ENCODE measurements at regions not wholly inside any gene's neighbourhood (a gene's known extent, or its start where the extent isn't known, plus 50 kb on each side); places are given as distances from the start of the nearest gene placed in this dataset.
"Not testable (repeated sequence)": the region's sequence is repeated elsewhere in the genome, so short reads cannot be mapped to it uniquely, and the experiment has no call there.

DNA sequence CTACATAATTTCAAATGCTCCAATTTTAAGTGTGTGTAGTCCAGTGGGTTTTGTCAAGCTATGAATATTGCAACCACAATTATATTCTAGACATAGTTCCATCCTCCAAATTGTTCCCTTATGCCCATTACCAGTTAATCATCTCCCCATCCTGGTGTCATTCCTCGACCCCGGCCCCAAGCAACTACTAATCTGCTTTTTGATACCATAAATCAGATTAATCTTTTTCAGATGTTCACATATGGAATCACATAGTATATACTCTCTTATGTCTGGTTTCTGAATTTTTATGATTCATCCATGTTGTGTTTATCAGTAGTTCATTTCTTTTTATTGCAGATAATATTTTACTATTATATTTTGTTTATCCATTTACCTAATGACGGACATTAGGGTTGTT is 148.4 kb upstream of the RORB start:
- no peak for DNase-seq (ENCODE audit: low spot score)

DNA sequence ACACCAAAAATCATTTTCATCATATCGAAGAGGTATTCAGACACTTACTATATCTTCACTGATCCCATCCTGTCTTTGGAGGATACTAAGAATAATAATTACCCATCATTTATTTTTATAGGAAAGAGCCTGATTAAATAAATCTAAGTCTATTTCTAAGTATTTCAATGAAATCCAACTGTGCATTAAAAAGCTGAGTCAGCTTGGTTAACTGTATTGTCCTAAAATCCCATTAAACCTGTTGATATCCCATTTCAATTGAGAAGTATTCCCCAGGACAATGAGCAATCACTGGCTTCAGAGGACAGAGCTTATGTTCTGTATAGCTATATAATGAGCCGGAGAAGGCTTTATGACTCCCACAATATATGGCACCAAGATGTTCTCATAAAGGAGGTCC is 142.0 kb upstream of the RORB start:
- no peak for DNase-seq (ENCODE audit: low spot score)

DNA sequence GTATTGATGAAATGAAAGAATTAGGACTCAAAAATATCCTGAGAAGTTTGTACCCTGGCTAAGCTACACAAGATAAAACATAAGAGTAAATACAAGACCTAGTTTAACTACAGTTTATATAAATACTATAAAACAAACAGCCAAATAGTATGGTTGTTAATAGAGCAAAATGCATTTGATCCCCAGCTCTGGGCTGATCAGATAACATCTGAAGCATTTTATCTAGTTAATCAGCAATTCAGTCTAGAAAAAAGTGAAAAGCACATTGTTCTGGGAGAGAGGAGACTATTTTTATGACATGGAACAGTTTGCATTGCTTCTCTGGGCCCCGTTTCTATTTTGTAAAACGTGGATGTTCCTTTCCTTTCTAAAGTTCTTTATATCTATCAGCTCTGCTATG is 139.6 kb upstream of the RORB start:
- no peak for DNase-seq (ENCODE audit: low spot score)

DNA sequence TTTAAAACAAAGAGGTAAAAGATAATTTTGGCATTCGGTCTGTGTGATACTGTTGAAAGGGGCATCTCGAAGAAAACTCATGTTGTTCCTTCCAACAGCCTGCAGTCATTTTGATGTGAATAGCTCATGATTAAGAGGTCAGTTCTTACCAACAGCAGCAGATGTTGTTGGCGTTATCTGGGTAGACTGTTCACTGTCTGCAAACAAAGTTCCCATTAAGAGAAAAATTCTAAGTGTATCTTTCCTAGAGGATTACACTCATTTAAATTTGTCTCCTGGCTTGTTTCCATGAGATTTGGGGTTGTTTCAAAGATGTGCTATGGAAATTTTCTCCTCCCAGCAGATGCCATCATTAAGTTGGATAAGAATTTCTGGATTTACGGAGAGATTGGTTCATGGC is 138.2 kb upstream of the RORB start:
- DNase-seq (ENCODE audit: low spot score): no peak

- DNase-seq (ENCODE audit: low spot score): no peak
These were observed 135.6 kb upstream of the RORB start for GRCh38 chr9:74361508-74361907.

DNA sequence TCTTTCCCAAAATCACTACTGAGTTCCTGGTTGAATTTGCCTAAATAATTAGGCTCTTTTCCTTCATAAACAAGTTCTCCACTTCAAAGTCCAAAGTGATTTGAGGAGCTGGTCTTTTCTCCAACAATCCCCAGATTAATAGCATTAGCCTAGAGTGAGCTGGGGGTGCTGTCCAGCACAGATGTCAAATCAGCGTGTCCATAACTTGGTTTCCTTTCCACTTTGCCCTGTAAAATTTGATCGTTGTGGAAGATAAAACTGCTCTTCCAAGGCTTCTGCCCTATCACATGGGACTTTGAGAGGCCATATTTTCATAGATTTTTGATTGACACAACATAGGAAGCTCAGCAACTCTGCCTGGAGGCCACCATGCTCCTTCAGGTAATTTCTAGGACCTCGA is 134.7 kb upstream of the RORB start:
- DNase-seq (ENCODE audit: low spot score): no peak

GRCh38 chr9:74366111-74366510 is 131.0 kb upstream of the RORB start:
- no peak for DNase-seq (ENCODE audit: low spot score)

DNA sequence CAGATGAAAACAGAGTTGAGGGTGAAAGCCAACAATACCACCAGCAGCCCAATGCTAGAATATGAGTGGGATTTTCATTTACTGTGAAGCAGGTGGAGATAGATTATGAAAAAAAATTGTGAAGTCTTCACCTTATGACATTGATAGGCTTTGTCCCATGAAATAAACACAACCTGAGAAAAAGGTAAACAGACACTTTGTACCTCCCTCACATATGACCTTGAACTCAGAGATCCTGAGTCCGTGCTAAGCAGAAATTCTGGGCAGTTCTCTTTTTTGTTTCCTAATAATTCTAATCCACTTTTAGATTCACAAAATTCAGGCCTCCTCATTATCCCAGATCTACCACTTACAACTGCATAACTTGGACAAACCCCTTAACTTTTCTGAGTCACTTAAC is 127.3 kb upstream of the RORB start:
- no peak for DNase-seq (ENCODE audit: low spot score)

DNA sequence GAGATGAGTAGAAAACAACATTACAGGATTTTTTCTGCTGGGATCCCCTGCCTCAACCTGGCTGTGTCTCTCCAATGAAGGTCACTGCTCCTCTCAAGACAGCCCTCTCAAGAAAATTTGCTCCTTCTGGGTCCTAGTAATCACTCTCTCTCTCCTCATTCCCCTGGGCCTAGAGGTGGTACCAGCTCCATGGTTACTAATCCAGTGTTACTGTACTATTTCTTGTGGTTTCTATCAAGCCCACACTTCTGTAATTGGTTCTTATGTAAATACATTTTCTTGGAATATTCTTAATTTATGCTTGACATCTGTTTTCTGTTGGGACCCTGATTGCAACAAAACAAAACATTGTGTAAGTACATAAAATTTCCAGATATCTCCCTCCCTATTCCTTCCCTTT is 123.8 kb upstream of the RORB start:
- DNase-seq (ENCODE audit: low spot score): no peak

DNA sequence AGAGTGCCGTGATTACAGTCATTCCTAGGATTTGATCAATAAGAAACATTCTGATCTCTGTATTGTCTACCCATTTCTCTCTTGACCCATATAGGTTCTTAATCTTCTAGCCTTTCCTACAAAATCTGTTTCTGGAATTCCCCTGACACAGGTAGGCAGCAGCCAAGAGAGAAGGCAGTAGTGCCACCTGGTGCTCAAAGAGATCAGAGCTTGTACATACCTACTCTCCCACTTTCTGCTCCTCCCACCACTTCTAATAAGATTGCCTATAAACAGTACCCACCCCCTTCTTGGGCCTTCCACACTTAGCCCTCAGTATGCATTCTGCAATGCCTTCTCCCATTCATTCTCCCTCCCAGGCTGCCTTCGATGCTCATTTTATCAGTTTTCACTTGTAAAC is 117.4 kb upstream of the RORB start:
- peak; percentile 28 for DNase-seq (ENCODE audit: low spot score)

DNA sequence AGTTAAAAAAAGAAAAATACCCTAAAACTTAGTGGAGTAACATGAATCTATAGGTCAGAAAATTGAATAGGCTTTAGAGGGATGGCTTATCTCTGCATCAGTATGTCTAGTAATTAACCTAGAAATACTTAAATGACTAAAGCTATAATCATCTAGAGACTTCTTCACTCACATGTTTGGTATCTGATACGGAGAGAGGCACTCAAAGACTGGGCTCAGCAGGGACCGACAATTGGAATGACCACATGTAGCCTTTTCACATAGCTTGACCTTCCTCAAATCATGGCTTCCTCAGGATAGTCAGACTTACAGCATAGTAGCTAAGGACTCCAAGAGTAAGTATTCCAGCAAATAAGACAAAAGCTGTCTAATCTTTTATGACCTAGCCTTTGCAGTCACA is 105.3 kb upstream of the RORB start:
- no peak for DNase-seq (ENCODE audit: low spot score)

DNA sequence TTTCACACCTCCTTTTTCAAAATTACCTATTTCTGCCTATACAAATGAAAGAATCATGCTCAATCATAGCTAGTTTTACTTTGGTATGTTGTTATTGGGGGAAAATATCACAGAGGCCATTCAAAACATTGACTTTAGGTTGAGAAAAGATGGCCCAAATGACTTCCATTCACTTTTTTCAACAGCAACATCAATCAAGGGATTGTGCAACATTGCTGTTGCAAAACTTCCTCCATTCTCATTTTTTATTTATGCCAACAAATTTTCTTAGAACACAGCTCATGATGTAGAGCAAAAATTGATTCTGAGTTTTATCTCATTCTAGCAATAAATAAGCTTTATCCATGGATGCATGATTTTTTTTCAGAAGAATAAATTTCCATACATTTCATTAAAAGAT is 93.6 kb upstream of the RORB start:
- no peak for DNase-seq (ENCODE audit: low spot score)

DNA sequence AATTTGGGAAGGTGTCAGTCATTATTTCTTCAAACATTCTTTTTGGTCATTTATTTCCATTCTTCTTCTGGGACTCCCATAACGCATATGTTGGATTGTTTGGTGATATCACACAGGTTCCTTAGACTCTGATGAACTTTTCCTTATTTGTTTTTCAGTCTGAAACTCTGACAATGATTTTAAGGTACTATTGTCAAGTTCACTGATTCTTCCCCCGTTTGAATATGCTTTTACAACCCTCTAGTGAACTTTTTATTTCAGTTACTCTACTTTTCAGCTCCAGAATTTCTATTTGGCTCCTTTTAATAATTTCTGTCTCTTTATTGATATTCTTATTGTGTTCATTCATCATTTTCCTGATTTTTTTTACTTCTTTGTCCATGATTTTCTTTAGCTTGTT is 92.5 kb upstream of the RORB start:
- DNase-seq (ENCODE audit: low spot score): no peak

- no peak for DNase-seq (ENCODE audit: low spot score)
These were observed 90.0 kb upstream of the RORB start for GRCh38 chr9:74407166-74407565.

DNA sequence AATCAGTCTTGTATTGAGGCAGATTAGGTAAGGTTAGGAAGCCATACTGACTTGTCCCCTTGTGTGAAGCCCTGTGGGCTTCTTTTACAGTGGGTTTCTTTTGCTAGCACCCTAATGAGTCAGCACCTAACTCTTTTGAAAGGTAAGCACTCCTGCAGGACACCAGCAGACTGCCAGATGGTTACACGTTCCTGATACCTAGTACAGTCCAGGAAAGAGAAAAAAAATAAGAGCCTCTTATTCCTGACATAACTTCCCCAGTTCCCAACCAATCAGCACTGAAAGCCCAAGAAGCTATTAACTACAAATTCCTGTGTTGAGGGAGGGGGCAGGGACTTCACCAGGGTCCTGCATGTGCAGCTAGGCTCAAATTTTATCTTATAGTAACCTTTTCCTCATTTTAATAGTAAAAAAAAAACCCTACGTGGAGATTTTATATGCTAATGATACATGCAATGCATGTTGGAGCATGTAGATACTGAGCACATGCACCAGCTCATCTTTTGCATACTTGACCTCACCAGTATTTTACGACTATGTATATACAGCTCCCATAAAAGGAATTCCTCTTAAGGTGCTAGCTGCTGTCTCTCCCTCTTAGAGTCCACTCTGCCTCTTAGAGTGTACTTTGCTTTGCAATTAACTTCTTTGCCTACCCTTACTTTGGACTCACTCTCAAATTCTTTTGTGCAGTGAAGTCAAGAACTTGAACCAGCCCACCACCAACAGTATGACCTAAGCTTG is 84.7 kb upstream of the RORB start:
- no peak for DNase-seq (ENCODE audit: low spot score)

- no peak for DNase-seq (ENCODE audit: low spot score)
These were observed 83.3 kb upstream of the RORB start for GRCh38 chr9:74413876-74414275.

- no peak for DNase-seq (ENCODE audit: low spot score)
These were observed 82.8 kb upstream of the RORB start for GRCh38 chr9:74414325-74414724.

DNA sequence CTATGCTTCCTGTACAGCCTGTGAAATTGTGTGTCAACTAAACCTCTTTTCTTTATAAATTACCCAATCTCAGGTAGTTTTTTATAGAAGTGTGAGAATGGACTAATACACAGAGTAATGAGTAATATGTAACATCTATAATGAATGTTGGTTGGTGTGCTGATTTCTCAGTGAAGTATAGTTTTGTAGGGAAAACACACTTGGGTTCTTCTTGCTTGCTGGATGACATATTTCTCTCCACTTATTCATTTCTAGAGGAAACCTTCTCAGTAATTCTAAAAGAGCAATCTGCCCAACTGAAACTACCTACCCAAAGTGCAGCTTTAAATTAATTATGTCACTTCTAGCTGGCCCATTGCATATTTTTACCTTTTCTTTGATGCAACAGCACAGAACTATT is 81.1 kb upstream of the RORB start:
- no peak for DNase-seq (ENCODE audit: low spot score)

DNA sequence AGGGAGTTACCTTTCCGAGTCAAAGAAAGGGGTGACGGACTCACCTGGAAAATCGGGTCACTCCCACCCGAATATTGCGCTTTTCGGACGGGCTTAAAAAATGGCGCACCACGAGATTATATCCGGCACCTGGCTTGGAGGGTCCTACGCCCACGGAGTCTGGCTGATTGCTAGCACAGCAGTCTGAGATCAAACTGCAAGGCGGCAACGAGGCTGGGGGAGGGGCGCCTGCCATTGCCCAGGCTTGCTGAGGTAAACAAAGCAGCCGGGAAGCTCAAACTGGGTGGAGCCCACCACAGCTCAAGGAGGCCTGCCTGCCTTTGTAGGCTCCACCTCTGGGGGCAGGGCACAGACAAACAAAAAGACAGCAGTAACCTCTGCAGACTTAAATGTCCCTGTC is 72.6 kb upstream of the RORB start:
- not testable (repeated sequence) for DNase-seq (ENCODE audit: low spot score)

DNA sequence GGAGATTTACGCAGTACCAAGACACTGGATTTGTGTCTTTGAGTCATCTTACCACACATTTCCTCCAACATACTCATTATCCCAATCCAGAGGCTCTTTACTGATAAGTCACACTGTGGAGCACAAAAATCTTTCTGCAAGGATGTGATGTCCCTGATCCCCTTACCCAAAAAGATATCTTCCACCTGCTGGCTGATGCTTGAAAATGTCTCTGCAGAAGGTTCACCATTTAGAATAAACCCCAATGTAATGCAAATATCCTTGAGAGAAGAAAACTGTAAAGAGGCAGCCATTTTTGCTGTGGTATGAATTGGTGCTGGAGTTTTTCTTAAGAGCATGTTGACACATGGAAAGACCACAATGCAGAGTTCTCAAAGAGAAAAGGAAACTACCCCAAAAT is 65.7 kb upstream of the RORB start:
- peak; percentile 3 for DNase-seq (ENCODE audit: low spot score)

GRCh38 chr9:74443036-74443750 is 53.9 kb upstream of the RORB start:
- no peak for DNase-seq (ENCODE audit: low spot score)

DNA sequence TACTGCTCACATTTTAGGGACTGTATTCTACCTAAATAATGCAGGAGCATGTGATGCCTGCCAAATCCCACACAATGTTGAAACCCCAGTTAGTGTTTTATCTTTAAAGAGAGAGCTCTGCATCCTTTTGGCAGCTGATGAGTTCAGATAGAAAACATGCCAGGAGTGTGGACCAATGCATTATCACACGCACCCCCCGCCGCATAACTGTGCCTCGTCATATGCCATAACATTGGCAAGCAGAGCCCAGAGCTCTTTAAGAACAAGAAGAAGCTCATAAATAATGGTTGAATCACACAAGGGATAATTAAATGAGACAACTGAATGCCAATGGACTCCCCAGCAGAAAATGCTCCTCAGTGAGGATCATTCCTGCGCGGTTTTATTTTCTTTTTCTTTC is 52.8 kb upstream of the RORB start:
- no peak for DNase-seq (ENCODE audit: low spot score)
